Amniotic epithelial cell (primary cell): ENCODE measurements at regions not wholly inside any gene's neighbourhood (a gene's known extent, or its start where the extent isn't known, plus 50 kb on each side); places are given as distances from the start of the nearest gene placed in this dataset.

Experiments used
- DNase-seq: peaks from one replicate; pipeline ENCODE4 v3.0.0-alpha.2; 2010; ENCODE audit warnings: low read depth

GRCh38 chr20:20824924-20825584 lies 112.6 kb upstream of the RALGAPA2 start:
- no peak for DNase-seq

- DNase-seq = no peak
These were observed 111.0 kb upstream of the RALGAPA2 start for GRCh38 chr20:20823476-20823881.

- DNase-seq = no peak
These were observed 109.2 kb upstream of the RALGAPA2 start for GRCh38 chr20:20821484-20822260.

GRCh38 chr20:20820785-20821483 lies 108.5 kb upstream of the RALGAPA2 start:
- DNase-seq = no peak

GRCh38 chr20:20820104-20820503 lies 107.7 kb upstream of the RALGAPA2 start:
- no peak for DNase-seq

GRCh38 chr20:20816969-20817755 lies 104.7 kb upstream of the RALGAPA2 start:
- no peak for DNase-seq

- no peak for DNase-seq
These were observed 103.4 kb upstream of the RALGAPA2 start for GRCh38 chr20:20815711-20816455.

GRCh38 chr20:20814685-20815084 lies 102.2 kb upstream of the RALGAPA2 start:
- DNase-seq = no peak

GRCh38 chr20:20812136-20812535 lies 99.7 kb upstream of the RALGAPA2 start:
- DNase-seq = no peak

- no peak for DNase-seq
These were observed 95.6 kb upstream of the RALGAPA2 start for GRCh38 chr20:20808016-20808415.

- no peak for DNase-seq
These were observed 94.0 kb upstream of the RALGAPA2 start for GRCh38 chr20:20806121-20807095.

GRCh38 chr20:20803011-20803410 lies 90.6 kb upstream of the RALGAPA2 start:
- no peak for DNase-seq

GRCh38 chr20:20802328-20802727 lies 89.9 kb upstream of the RALGAPA2 start:
- no peak for DNase-seq

GRCh38 chr20:20799716-20800312 lies 87.4 kb upstream of the RALGAPA2 start:
- DNase-seq = no peak

- no peak for DNase-seq
These were observed 85.3 kb upstream of the RALGAPA2 start for GRCh38 chr20:20797521-20798310.

- no peak for DNase-seq
These were observed 84.5 kb upstream of the RALGAPA2 start for GRCh38 chr20:20796766-20797440.

GRCh38 chr20:20795721-20796120 lies 83.3 kb upstream of the RALGAPA2 start:
- DNase-seq = no peak

- no peak for DNase-seq
These were observed 82.7 kb upstream of the RALGAPA2 start for GRCh38 chr20:20795119-20795518.
